Lung (tissue), 11 donors: ENCODE measurements at regions not wholly inside any gene's neighbourhood (a gene's known extent, or its start where the extent isn't known, plus 50 kb on each side); places are given as distances from the start of the nearest gene placed in this dataset.

Source experiments
- ATAC-seq: fragments of 200-7000 bp; cut with Tn5 transposase; one replicate; pipeline ENCODE4 v1.9.1; 2020; ENCODE audit warnings: moderate number of reproducible peaks; ENCODE audit not compliant: insufficient read depth, low FRiP score
- DNase-seq, 3 donors: peaks; one replicate each; pipeline ENCODE4 v3.0.0-alpha.2; 2013 to 2017
- H3K27ac ChIP-seq, 2 donors: one replicate each; pipeline ENCODE4 v1.5.1; 2013; ENCODE audit warnings: mild to moderate bottlenecking in 2 of 2, moderate library complexity in 2 of 2, control low read depth in 1 of 2, inconsistent platforms in 1 of 2, low read depth in 1 of 2, low read length in 1 of 2
- H3K27me3 ChIP-seq, 3 donors: one replicate each; pipeline ENCODE4 v1.5.1; 2013; ENCODE audit warnings: low read length in 2 of 3; ENCODE audit not compliant: control insufficient read depth in 3 of 3, insufficient read depth in 3 of 3
- H3K36me3 ChIP-seq, 4 donors: one replicate each; pipeline ENCODE4 v1.5.1; 2013; ENCODE audit warnings: low read length in 4 of 4, mild to moderate bottlenecking in 1 of 4, moderate library complexity in 1 of 4; ENCODE audit not compliant: control insufficient read depth in 4 of 4, insufficient read depth in 4 of 4
- H3K4me1 ChIP-seq, 5 donors: one replicate each; pipeline ENCODE4 v1.5.1; 2013; ENCODE audit warnings: low read length in 5 of 5, mild to moderate bottlenecking in 2 of 5, moderate library complexity in 1 of 5; ENCODE audit not compliant: control insufficient read depth in 5 of 5, insufficient read depth in 5 of 5
- H3K4me3 ChIP-seq: one replicate; pipeline ENCODE4 v1.5.1; 2013; ENCODE audit warnings: mild to moderate bottlenecking, control low read depth, moderate library complexity
- H3K9ac ChIP-seq, 2 donors: one replicate each; pipeline ENCODE4 v1.5.1; 2013; ENCODE audit warnings: low read length in 2 of 2, control low read depth in 1 of 2; ENCODE audit not compliant: insufficient read depth in 1 of 2
- H3K9me3 ChIP-seq, 4 donors: one replicate each; pipeline ENCODE4 v1.5.1; 2013; ENCODE audit warnings: low read length in 3 of 4, mild to moderate bottlenecking in 1 of 4, moderate library complexity in 1 of 4; ENCODE audit not compliant: control insufficient read depth in 4 of 4, insufficient read depth in 3 of 4
- WGBS, 2 donors: extraction: QIAGEN DNeasy Blood & Tissue Kit; methylation state at CpG; one replicate each; pipeline ENCODE4 v1.1.7; 2013; 5-methylcytosine and 5-hydroxymethylcytosine counted together
- TF ChIP-seq, protein P1 (sequence below): IDR thresholded peaks from 2 replicates; pipeline ENCODE4 v1.5.1; 2012; ENCODE audit warnings: mild to moderate bottlenecking; ENCODE audit errors: control extremely low read depth, extremely low read depth
- donor health status: control.
- donor health status: control.
- donor health status: Bipolar disorder and iron deficiency.
- donor health status: healthy.
- donor health status: DM: yes; HTN: yes; CAD: no.

DNA sequence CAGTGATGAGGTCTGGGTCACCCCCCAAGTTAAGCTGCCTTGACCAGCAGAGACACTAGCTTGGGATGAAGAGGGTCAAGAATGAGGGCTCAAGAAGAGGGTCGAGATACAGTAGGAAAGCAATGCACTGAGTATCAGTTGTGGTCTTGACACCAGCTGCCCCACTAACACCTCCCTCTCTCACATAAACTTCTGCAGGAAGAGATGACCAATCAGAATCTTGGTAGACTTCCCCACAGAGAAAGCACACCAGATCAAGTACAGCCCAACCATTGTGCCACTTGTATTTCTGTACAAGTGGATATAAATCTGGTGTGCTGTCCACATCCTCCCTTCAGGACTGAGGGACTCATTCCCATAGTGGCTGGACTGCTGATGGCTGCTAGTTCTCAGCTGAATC lies 101.2 kb upstream of the ELL2 start:
- H3K9me3 ChIP-seq = no peaks in the 10 kb centered on the region
- no peaks in the 10 kb centered on the region for H3K27me3 ChIP-seq
- no peak for ATAC-seq
- WGBS, 2 donors = 85 to 87% methylated on average over 1 of the region's 1 CpG
- DNase-seq = no peak
- TF ChIP-seq, protein P1, sequence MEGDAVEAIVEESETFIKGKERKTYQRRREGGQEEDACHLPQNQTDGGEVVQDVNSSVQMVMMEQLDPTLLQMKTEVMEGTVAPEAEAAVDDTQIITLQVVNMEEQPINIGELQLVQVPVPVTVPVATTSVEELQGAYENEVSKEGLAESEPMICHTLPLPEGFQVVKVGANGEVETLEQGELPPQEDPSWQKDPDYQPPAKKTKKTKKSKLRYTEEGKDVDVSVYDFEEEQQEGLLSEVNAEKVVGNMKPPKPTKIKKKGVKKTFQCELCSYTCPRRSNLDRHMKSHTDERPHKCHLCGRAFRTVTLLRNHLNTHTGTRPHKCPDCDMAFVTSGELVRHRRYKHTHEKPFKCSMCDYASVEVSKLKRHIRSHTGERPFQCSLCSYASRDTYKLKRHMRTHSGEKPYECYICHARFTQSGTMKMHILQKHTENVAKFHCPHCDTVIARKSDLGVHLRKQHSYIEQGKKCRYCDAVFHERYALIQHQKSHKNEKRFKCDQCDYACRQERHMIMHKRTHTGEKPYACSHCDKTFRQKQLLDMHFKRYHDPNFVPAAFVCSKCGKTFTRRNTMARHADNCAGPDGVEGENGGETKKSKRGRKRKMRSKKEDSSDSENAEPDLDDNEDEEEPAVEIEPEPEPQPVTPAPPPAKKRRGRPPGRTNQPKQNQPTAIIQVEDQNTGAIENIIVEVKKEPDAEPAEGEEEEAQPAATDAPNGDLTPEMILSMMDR = no peak
- H3K27ac ChIP-seq = no peak overlapping the region
- peaks cover 0 to under 1% (median 0%) of the 10 kb centered on the region in 5 donors for H3K4me1 ChIP-seq
- no peaks in the 10 kb centered on the region for H3K36me3 ChIP-seq
- no peak overlapping the region for H3K9ac ChIP-seq
- H3K4me3 ChIP-seq = no peak overlapping the region

DNA sequence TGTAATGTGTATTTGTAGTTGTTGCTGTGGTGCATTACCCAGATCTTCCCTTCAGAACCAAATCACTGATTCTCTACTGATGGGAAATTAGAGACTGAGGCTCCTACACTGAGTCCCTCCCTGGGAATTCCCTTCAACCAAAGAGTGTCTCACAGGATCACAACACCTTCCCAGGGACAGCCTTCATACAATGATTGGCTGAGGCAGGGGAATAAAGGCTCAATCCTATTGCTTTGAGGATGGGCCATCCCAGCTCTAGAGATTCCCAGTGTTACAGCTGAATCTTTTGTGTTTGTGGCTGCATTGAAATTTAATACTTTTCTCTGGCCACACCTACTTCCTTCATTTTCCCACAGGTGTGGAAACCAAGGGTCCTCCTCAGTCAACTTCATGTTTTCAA lies 96.4 kb upstream of the ELL2 start:
- TF ChIP-seq, protein P1 = no peak
- H3K9me3 ChIP-seq = no peaks in the 10 kb centered on the region
- DNase-seq = no peak
- H3K36me3 ChIP-seq = no peaks in the 10 kb centered on the region
- no peak overlapping the region for H3K4me3 ChIP-seq
- H3K4me1 ChIP-seq = no peaks in the 10 kb centered on the region
- ATAC-seq = no peak
- H3K9ac ChIP-seq = no peak overlapping the region
- H3K27ac ChIP-seq = no peak overlapping the region
- no peaks in the 10 kb centered on the region for H3K27me3 ChIP-seq

DNA sequence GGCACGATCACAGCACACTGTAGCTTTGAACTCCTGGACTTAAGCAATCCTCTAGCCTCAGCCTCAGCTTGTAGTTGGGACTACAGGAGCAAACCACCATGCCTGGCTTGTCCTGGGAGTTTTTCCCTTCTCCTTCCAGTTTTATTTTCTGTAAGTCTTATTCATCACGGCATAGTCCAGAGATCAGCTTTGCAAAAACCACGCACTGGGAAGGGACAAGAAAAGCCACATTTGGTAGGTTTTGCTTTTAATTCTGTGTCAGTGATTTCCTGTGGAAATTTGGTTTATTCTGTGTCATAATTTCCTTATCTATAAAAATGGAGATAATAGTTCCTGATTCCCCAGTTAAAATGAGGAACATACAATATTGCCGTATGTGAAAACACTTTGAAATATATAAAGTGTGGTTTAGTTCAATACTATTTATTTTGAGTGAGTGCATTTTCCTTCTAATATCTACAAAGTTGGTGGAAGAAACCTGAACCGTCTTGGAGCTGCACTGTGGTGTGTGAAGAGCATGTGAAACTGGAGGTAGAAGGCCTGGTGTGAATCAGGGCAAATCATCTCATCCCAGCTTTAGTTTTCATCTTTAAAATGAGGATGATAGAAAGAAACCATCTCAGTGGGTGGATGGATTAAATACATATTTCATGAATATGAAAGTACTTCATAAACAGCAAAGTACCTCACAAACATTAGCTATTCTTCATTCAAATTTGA lies 92.8 kb upstream of the ELL2 start:
- TF ChIP-seq, protein P1 = no peak
- H3K9ac ChIP-seq = no peak overlapping the region
- H3K9me3 ChIP-seq = no peaks in the 10 kb centered on the region
- WGBS, 2 donors = 38 to 63% methylated on average over 5 of the region's 5 CpGs
- no peaks in the 10 kb centered on the region for H3K36me3 ChIP-seq
- H3K4me3 ChIP-seq = no peak overlapping the region
- no peak overlapping the region for H3K27ac ChIP-seq
- peaks cover 0 to 4% (median 3%) of the 10 kb centered on the region in 5 donors for H3K4me1 ChIP-seq
- H3K27me3 ChIP-seq = no peaks in the 10 kb centered on the region
- DNase-seq (no peak), ATAC-seq (no peak)
